NCI-H748 (cell line): ENCODE measurements at regions not wholly inside any gene's neighbourhood (a gene's known extent, or its start where the extent isn't known, plus 50 kb on each side); places are given as distances from the start of the nearest gene placed in this dataset.

ENCODE experiments used
- DNase-seq: peaks from one replicate; lab custom pipeline; 2025; ENCODE audit not compliant: unreplicated experiment; lab: John Stamatoyannopoulos, UW

GRCh38 chr2:78264130-78264529 lies 742.0 kb upstream of the LRRTM4 start:
- DNase-seq = no peak

- no peak for DNase-seq
Observed at GRCh38 chr2:78281164-78281563, 744.3 kb upstream of the REG3G start.

GRCh38 chr2:78290581-78291214 lies 734.8 kb upstream of the REG3G start:
- no peak for DNase-seq

- DNase-seq = no peak
Observed at GRCh38 chr2:78293768-78294167, 731.7 kb upstream of the REG3G start.

GRCh38 chr2:78301166-78301789 lies 724.2 kb upstream of the REG3G start:
- DNase-seq = no peak

- peak; percentile 66 for DNase-seq
Observed at GRCh38 chr2:78304678-78305077, 720.8 kb upstream of the REG3G start.

GRCh38 chr2:78309460-78309859 lies 716.0 kb upstream of the REG3G start:
- DNase-seq = no peak

- DNase-seq = no peak
Observed at GRCh38 chr2:78315368-78315767, 710.1 kb upstream of the REG3G start.

- no peak for DNase-seq
Observed at GRCh38 chr2:78318275-78318674, 707.2 kb upstream of the REG3G start.

- peak; percentile 51 for DNase-seq
Observed at GRCh38 chr2:78330193-78330592, 695.3 kb upstream of the REG3G start.

- peak; percentile 2 for DNase-seq
Observed at GRCh38 chr2:78351208-78351607, 674.3 kb upstream of the REG3G start.

- no peak for DNase-seq
Observed at GRCh38 chr2:78353168-78353567, 672.3 kb upstream of the REG3G start.

- peak; percentile 17 for DNase-seq
Observed at GRCh38 chr2:78355967-78356366, 669.5 kb upstream of the REG3G start.

- no peak for DNase-seq
Observed at GRCh38 chr2:78383576-78383975, 641.9 kb upstream of the REG3G start.

- DNase-seq = no peak
Observed at GRCh38 chr2:78397198-78397597, 628.3 kb upstream of the REG3G start.

GRCh38 chr2:78407960-78408794 lies 617.3 kb upstream of the REG3G start:
- DNase-seq = no peak

- peak; percentile 12 for DNase-seq
Observed at GRCh38 chr2:78408795-78409118, 616.7 kb upstream of the REG3G start.

- DNase-seq = no peak
Observed at GRCh38 chr2:78411303-78411702, 614.2 kb upstream of the REG3G start.

GRCh38 chr2:78416625-78417300 lies 608.7 kb upstream of the REG3G start:
- peak; percentile 20 for DNase-seq

- DNase-seq = no peak
Observed at GRCh38 chr2:78417355-78417754, 608.1 kb upstream of the REG3G start.

- peak; percentile 53 for DNase-seq
Observed at GRCh38 chr2:78418021-78418420, 607.5 kb upstream of the REG3G start.

- no peak for DNase-seq
Observed at GRCh38 chr2:78420132-78420531, 605.4 kb upstream of the REG3G start.
